ENCODE measurements at regions not wholly inside any gene's neighbourhood (a gene's known extent, or its start where the extent isn't known, plus 50 kb on each side); places are given as distances from the start of the nearest gene placed in this dataset.

DNA sequence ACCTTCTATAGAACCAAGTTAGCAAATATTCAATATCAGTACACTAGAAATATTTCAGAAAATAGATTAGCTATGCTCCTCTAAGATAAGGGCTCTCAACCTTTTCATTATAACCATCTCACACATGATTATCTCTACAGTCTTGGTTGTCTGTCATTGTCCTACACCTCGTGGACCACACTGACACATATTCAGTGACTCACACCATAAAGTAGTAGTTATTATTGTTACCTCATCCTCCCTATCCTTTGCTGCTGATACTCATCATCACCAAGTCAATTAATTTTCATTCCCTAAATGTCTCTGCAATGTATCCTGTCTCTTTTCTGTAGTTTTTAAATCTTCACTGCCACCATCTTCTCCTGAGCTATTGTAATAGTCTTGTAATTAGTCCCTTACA lies 1309.2 kb upstream of the C9orf72 start (continued):
- no peak for TF ChIP-seq CTCF (IDR thresholded peaks at IDR 0.05; ENCODE audit: control extremely low read depth in 1 of 3, insufficient read depth in 1 of 3, low read depth in 1 of 3, low read length in 3 of 3)
- TF ChIP-seq CBX5 (IDR thresholded peaks at IDR 0.05; ENCODE audit: low read depth, low read length): no peak
- no peak for TF ChIP-seq RAD21 (IDR thresholded peaks at IDR 0.05 in 1 of 2, conservative IDR thresholded peaks at IDR 0.05 in 1 of 2; ENCODE audit: low read depth in 2 of 2, low read length in 2 of 2)
